ENCODE measurements at regions not wholly inside any gene's neighbourhood (a gene's known extent, or its start where the extent isn't known, plus 50 kb on each side); places are given as distances from the start of the nearest gene placed in this dataset.

DNA sequence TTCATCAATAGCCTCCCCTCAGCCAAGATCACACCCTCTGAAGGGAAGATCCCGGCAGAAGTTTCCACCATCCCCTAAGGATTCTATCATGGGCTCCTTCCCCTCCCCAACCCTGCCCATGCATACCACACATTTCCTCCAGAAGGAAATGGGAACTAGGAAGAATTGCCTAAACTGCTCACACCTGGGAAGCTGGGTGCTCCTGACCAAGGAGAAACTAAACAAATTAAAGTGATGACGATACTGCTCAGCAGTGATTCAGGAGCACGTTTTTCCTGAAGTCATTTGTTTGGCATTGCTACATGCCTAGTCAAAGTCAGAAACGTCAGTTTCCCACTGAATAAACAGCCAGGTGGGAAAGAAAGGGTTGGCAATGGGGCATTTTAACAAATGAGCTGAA is 136.1 kb upstream of the CDYL start:
- Histone ChIP-seq H3K36me3 (no peaks in the 10 kb centered on the region), H3K4me1 (no peaks in the 10 kb centered on the region), H3K27ac (replicated peaks) (no peak overlapping the region), H3K9me3 (replicated peaks) (peaks cover 7% of the 10 kb centered on the region), H3K27me3 (ENCODE audit: low read depth) (no peaks in the 10 kb centered on the region), H3K4me3 (no peak overlapping the region)
- TF ChIP-seq, protein P1, sequence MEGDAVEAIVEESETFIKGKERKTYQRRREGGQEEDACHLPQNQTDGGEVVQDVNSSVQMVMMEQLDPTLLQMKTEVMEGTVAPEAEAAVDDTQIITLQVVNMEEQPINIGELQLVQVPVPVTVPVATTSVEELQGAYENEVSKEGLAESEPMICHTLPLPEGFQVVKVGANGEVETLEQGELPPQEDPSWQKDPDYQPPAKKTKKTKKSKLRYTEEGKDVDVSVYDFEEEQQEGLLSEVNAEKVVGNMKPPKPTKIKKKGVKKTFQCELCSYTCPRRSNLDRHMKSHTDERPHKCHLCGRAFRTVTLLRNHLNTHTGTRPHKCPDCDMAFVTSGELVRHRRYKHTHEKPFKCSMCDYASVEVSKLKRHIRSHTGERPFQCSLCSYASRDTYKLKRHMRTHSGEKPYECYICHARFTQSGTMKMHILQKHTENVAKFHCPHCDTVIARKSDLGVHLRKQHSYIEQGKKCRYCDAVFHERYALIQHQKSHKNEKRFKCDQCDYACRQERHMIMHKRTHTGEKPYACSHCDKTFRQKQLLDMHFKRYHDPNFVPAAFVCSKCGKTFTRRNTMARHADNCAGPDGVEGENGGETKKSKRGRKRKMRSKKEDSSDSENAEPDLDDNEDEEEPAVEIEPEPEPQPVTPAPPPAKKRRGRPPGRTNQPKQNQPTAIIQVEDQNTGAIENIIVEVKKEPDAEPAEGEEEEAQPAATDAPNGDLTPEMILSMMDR (IDR thresholded peaks at IDR 0.05; ENCODE audit: borderline replicate concordance), result no peak
- DNase-seq, result no peak
- intact Hi-C loops (cut with micrococcal nuclease), result no loop called here

DNA sequence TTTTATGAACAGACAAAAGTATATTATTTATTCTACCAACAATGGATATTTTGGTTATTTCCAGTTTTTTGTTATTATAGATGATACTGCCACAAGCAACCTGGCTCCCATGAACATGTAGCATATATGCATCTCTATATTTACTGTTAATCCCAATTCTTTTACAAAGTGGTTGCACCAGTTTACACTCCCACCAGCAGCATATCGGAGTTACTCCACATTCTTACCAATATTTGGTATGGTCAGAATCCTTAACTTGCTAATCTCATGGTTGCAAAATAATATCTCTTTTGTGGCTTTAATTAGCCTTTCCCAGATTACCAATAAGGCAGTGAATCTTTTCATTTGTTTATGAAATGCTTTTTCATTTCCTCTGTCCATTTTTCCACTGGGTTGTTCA is 137.6 kb upstream of the CDYL start:
- no peaks in the 10 kb centered on the region for H3K36me3 ChIP-seq
- intact Hi-C loops (cut with micrococcal nuclease), result no loop called here
- no peak overlapping the region for H3K4me3 ChIP-seq
- TF ChIP-seq, protein P1 (IDR thresholded peaks at IDR 0.05; ENCODE audit: borderline replicate concordance), result no peak
- H3K9me3 ChIP-seq (replicated peaks), result peaks cover 7% of the 10 kb centered on the region
- no peak for DNase-seq
- no peaks in the 10 kb centered on the region for H3K4me1 ChIP-seq
- H3K27me3 ChIP-seq (ENCODE audit: low read depth), result no peaks in the 10 kb centered on the region
- no peak overlapping the region for H3K27ac ChIP-seq (replicated peaks)

DNA sequence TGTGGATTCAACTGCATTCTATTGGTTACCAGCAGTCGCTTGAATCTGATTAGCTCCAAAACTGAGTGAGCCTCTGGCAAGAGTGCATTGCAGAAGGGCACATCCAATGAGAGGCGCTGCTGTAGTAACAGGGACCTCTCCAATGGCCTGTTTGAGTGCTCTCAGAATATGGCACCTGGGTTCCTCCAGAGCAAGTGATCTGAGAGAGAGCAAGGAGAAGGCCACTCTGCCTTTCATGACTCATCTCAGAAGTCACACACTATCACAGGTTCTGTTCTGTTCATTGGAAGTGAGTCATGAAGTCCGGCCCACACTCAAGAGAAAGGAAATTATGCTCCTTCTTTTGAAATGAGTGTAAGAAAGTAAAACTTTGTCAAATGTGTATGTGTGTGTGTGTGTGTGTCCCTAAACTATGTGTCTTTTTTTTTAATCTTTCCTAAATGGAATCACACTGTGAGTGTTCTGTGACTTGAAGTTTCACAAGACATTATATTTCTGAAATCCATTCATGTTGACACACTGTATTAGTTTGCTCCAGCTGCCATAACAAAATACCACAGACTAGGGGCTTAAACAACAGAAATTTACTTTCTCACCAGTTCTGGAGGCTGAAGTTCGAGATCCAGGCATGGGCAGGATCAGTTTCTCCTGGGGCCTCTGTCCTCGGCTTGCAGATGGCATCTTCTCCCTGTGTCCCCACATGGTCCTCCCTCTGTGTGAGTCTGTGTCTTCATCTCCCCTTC is 138.3 kb upstream of the CDYL start:
- TF ChIP-seq, protein P1 (IDR thresholded peaks at IDR 0.05; ENCODE audit: borderline replicate concordance), result no peak
- Histone ChIP-seq H3K27ac (replicated peaks) (no peak overlapping the region), H3K36me3 (no peaks in the 10 kb centered on the region), H3K27me3 (ENCODE audit: low read depth) (no peaks in the 10 kb centered on the region), H3K4me1 (no peaks in the 10 kb centered on the region), H3K9me3 (replicated peaks) (peaks cover 7% of the 10 kb centered on the region), H3K4me3 (no peak overlapping the region)
- no peak for DNase-seq
- intact Hi-C loops (cut with micrococcal nuclease), result no loop called here

DNA sequence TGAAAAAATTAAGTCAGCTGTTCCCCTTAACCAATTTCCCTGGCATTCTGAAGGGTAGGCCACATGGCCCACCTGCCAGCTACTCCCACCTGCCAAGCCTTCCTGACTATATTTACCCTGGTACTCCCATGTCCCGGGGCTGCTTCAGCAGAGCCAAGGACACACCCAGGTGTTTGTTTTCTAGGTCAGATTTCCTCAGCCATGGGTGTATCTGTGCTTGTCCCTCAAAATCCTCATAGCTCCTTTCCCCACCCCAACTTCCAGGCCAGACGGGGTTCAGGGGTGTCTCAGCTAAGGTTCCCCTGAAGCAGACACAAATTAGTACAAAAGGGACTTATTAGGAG is 139.4 kb upstream of the CDYL start:
- no peaks in the 10 kb centered on the region for H3K36me3 ChIP-seq
- H3K27me3 ChIP-seq (ENCODE audit: low read depth), result no peaks in the 10 kb centered on the region
- TF ChIP-seq, protein P1 (IDR thresholded peaks at IDR 0.05; ENCODE audit: borderline replicate concordance), result no peak
- intact Hi-C loops (cut with micrococcal nuclease), result no loop called here
- no peak overlapping the region for H3K27ac ChIP-seq (replicated peaks)
- H3K4me3 ChIP-seq, result no peak overlapping the region
- no peak for DNase-seq
- no peaks in the 10 kb centered on the region for H3K4me1 ChIP-seq
- H3K9me3 ChIP-seq (replicated peaks), result peaks cover 2% of the 10 kb centered on the region

DNA sequence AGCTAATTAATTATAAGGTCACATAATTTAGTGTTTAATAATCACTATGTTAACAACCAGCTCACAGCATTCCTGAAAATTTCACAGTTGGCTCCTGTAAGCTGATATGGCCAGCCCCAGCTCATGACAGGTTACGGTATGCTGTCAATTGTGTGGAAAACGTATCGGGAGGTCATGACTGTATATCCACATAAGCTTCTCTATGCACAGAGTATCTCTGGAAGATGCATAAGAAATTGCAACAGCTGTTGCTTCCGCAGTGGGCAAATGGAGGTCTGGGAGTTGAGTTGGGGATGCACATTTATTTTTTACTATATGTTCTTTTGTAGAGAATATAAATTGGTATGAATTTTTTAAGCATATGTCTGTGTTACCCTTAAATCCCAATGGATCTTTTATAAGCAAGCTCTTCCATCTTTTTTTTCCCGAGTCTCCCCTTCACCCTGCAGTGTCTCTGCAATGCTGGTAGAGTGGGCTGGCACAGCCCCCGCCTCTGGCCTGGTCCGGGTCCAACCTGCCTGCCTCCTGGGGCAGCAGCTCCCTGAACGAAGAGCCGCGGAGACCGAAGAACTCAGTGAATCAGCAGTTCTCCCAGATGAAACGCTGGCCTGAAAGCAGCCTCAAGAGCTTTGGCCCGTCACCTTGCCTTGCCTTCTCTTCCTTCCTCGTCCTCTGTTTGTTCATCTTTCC is 139.9 kb upstream of the CDYL start:
- Histone ChIP-seq H3K36me3 (no peaks in the 10 kb centered on the region), H3K27ac (replicated peaks) (no peak overlapping the region), H3K4me1 (no peaks in the 10 kb centered on the region), H3K27me3 (ENCODE audit: low read depth) (no peaks in the 10 kb centered on the region), H3K4me3 (no peak overlapping the region), H3K9me3 (replicated peaks) (peaks cover 8% of the 10 kb centered on the region)
- intact Hi-C loops (cut with micrococcal nuclease), result no loop called here
- TF ChIP-seq, protein P1 (IDR thresholded peaks at IDR 0.05; ENCODE audit: borderline replicate concordance), result no peak
- no peak for DNase-seq
